ENCODE measurements at regions not wholly inside any gene's neighbourhood (a gene's known extent, or its start where the extent isn't known, plus 50 kb on each side); places are given as distances from the start of the nearest gene placed in this dataset.

GRCh38 chr2:236752096-236752495 is 182.5 kb downstream of the ACKR3 start:
- Histone ChIP-seq H3K36me3 (ENCODE audit: insufficient read depth, low read length) (no peaks in the 10 kb centered on the region), H3K9me3 (ENCODE audit: low read length) (no peaks in the 10 kb centered on the region), H3K27ac (ENCODE audit: low read depth, low read length) (no peak overlapping the region), H3K27me3 (ENCODE audit: control insufficient read depth in 1 of 2, insufficient read depth in 2 of 2, low read length in 2 of 2) (no peaks in the 10 kb centered on the region), H3K9ac (ENCODE audit: low read length) (no peak overlapping the region), H3K4me1 (ENCODE audit: insufficient read depth, low read length) (no peaks in the 10 kb centered on the region), H3K4me3 (ENCODE audit: low read depth in 1 of 2, low read length in 2 of 2) (no peak overlapping the region)

DNA sequence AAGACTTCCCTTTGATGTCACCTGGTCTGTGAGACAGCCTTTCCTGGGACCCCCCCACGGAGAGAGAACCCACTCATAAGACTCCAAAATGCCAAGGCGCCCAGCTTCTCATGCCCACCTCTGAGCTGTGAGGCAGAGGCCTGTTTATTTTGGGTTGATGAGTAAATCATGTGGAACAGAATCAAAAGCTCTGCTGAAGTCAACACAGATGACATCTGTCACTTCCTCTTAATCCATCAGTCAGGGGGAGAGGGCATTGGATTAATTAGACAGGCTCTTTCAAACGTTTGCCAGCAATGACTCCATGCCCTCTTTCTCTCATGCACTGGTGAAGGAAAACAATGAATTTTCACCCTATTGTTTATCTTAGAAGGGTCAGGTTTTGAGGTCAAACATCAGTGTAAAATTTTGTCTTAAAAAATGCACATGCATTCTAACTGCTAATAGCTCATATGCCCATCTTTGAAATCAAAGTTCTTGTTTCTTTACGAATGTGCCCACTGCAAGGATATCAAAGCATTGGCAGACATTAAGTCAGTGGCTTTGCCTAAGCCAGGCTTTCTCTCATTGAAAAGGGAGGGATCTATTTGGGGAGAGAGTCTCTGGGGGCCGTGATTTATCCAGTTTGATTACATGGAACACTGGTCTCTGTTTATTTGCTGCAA is 184.1 kb downstream of the ACKR3 start:
- Histone ChIP-seq H3K27me3 (ENCODE audit: control insufficient read depth in 1 of 2, insufficient read depth in 2 of 2, low read length in 2 of 2) (no peaks in the 10 kb centered on the region), H3K27ac (ENCODE audit: low read depth, low read length) (no peak overlapping the region), H3K9me3 (ENCODE audit: low read length) (no peaks in the 10 kb centered on the region), H3K36me3 (ENCODE audit: insufficient read depth, low read length) (no peaks in the 10 kb centered on the region), H3K4me3 (ENCODE audit: low read depth in 1 of 2, low read length in 2 of 2) (no peak overlapping the region), H3K9ac (ENCODE audit: low read length) (no peak overlapping the region), H3K4me1 (ENCODE audit: insufficient read depth, low read length) (no peaks in the 10 kb centered on the region)

DNA sequence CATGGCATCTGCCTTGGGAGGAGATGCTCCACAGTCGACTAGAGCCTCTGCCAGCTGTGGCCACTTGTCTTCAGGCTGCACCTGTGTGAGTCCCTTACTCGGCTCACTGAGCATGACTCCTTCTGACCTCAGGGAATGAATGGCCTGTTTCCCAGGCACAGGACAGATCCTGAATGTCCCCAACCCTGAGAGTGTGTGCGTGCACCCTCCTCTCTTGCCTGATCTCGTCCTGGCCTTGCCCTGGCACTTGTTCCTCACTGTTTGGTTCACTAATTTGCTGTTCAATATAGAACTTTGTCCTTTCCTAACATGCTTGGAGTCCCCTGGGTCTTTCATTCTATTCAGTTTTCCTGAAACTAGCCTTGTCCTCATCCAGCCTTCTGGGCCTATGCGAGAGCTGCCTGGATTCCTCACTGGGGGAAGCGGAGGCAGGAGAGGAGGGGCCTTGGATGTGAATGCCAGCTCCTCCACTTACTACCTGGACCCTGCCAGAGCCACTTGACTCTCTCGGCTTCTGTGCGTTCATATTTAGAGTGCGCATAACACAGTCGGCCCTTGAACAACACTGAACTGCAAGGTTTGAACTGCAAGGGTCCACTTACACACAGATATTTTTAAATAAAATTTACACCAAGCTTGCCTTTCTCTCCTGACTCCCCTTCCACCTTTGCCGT is 184.8 kb downstream of the ACKR3 start:
- Histone ChIP-seq H3K36me3 (ENCODE audit: insufficient read depth, low read length) (no peaks in the 10 kb centered on the region), H3K4me1 (ENCODE audit: insufficient read depth, low read length) (no peaks in the 10 kb centered on the region), H3K27ac (ENCODE audit: low read depth, low read length) (no peak overlapping the region), H3K27me3 (ENCODE audit: control insufficient read depth in 1 of 2, insufficient read depth in 2 of 2, low read length in 2 of 2) (no peaks in the 10 kb centered on the region), H3K9me3 (ENCODE audit: low read length) (no peaks in the 10 kb centered on the region), H3K4me3 (ENCODE audit: low read depth in 1 of 2, low read length in 2 of 2) (no peak overlapping the region), H3K9ac (ENCODE audit: low read length) (no peak overlapping the region)

- no peaks in the 10 kb centered on the region for H3K36me3 ChIP-seq (ENCODE audit: insufficient read depth, low read length)
- H3K4me1 ChIP-seq (ENCODE audit: insufficient read depth, low read length) = no peaks in the 10 kb centered on the region
- H3K27ac ChIP-seq (ENCODE audit: low read depth, low read length) = no peak overlapping the region
- no peaks in the 10 kb centered on the region for H3K27me3 ChIP-seq (ENCODE audit: control insufficient read depth in 1 of 2, insufficient read depth in 2 of 2, low read length in 2 of 2)
- no peak overlapping the region for H3K9ac ChIP-seq (ENCODE audit: low read length)
- no peak overlapping the region for H3K4me3 ChIP-seq (ENCODE audit: low read depth in 1 of 2, low read length in 2 of 2)
- H3K9me3 ChIP-seq (ENCODE audit: low read length) = no peaks in the 10 kb centered on the region
These were observed 185.7 kb downstream of the ACKR3 start for GRCh38 chr2:236755278-236755840.

GRCh38 chr2:236758406-236758805 is 188.8 kb downstream of the ACKR3 start:
- no peak overlapping the region for H3K27ac ChIP-seq (ENCODE audit: low read depth, low read length)
- H3K36me3 ChIP-seq (ENCODE audit: insufficient read depth, low read length) = no peaks in the 10 kb centered on the region
- H3K27me3 ChIP-seq (ENCODE audit: control insufficient read depth in 1 of 2, insufficient read depth in 2 of 2, low read length in 2 of 2) = no peaks in the 10 kb centered on the region
- no peaks in the 10 kb centered on the region for H3K4me1 ChIP-seq (ENCODE audit: insufficient read depth, low read length)
- no peak overlapping the region for H3K9ac ChIP-seq (ENCODE audit: low read length)
- H3K4me3 ChIP-seq (ENCODE audit: low read depth in 1 of 2, low read length in 2 of 2) = no peak overlapping the region
- no peaks in the 10 kb centered on the region for H3K9me3 ChIP-seq (ENCODE audit: low read length)

- H3K27ac ChIP-seq (ENCODE audit: low read depth, low read length) = no peak overlapping the region
- no peak overlapping the region for H3K4me3 ChIP-seq (ENCODE audit: low read depth in 1 of 2, low read length in 2 of 2)
- no peaks in the 10 kb centered on the region for H3K27me3 ChIP-seq (ENCODE audit: control insufficient read depth in 1 of 2, insufficient read depth in 2 of 2, low read length in 2 of 2)
- H3K36me3 ChIP-seq (ENCODE audit: insufficient read depth, low read length) = no peaks in the 10 kb centered on the region
- H3K4me1 ChIP-seq (ENCODE audit: insufficient read depth, low read length) = no peaks in the 10 kb centered on the region
- no peak overlapping the region for H3K9ac ChIP-seq (ENCODE audit: low read length)
- no peaks in the 10 kb centered on the region for H3K9me3 ChIP-seq (ENCODE audit: low read length)
These were observed 190.6 kb downstream of the ACKR3 start for GRCh38 chr2:236760246-236760645.

DNA sequence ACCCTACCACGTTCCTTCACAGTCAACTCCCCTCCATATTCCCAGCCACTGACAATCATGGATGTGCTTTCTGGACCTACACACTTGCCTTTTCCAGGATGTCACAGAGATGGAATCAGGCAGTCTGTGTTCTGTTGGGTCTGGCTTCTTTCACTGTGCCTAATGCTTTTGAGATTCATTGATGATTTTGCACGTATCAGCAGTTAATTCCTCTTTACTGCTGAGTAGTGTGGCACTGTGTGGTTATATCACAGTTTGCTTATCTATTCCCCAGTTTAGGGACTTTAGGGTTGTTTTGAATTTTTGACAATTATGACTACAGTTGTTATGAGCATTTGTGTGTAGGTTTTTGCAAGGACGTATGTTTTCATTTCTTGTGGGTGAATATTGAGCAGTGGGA is 191.7 kb downstream of the ACKR3 start:
- no peaks in the 10 kb centered on the region for H3K27me3 ChIP-seq (ENCODE audit: control insufficient read depth in 1 of 2, insufficient read depth in 2 of 2, low read length in 2 of 2)
- H3K9me3 ChIP-seq (ENCODE audit: low read length) = no peaks in the 10 kb centered on the region
- H3K27ac ChIP-seq (ENCODE audit: low read depth, low read length) = no peak overlapping the region
- no peak overlapping the region for H3K9ac ChIP-seq (ENCODE audit: low read length)
- H3K4me3 ChIP-seq (ENCODE audit: low read depth in 1 of 2, low read length in 2 of 2) = no peak overlapping the region
- H3K4me1 ChIP-seq (ENCODE audit: insufficient read depth, low read length) = no peaks in the 10 kb centered on the region
- H3K36me3 ChIP-seq (ENCODE audit: insufficient read depth, low read length) = no peaks in the 10 kb centered on the region

DNA sequence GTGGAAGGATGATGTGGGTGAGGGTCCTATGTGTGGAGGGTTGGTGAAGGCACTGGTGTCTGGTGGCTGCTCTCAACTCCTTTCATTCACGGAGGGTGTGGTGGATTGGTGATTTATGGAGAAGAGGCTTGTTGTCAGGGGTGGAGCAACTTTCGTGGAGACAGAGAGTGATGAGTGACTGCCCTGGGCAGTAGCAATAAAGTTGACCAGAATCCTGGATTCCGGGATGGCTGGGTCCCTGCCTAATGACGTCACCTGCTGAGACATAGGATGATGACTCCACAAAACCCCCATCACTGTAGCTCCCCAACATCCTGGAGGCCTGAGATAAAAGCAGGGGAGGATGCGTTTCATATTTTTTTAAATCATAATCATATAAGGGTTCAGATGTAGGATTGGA is 193.0 kb downstream of the ACKR3 start:
- no peak overlapping the region for H3K4me3 ChIP-seq (ENCODE audit: low read depth in 1 of 2, low read length in 2 of 2)
- H3K9ac ChIP-seq (ENCODE audit: low read length) = no peak overlapping the region
- H3K9me3 ChIP-seq (ENCODE audit: low read length) = no peaks in the 10 kb centered on the region
- H3K4me1 ChIP-seq (ENCODE audit: insufficient read depth, low read length) = no peaks in the 10 kb centered on the region
- H3K27ac ChIP-seq (ENCODE audit: low read depth, low read length) = no peak overlapping the region
- no peaks in the 10 kb centered on the region for H3K36me3 ChIP-seq (ENCODE audit: insufficient read depth, low read length)
- no peaks in the 10 kb centered on the region for H3K27me3 ChIP-seq (ENCODE audit: control insufficient read depth in 1 of 2, insufficient read depth in 2 of 2, low read length in 2 of 2)

DNA sequence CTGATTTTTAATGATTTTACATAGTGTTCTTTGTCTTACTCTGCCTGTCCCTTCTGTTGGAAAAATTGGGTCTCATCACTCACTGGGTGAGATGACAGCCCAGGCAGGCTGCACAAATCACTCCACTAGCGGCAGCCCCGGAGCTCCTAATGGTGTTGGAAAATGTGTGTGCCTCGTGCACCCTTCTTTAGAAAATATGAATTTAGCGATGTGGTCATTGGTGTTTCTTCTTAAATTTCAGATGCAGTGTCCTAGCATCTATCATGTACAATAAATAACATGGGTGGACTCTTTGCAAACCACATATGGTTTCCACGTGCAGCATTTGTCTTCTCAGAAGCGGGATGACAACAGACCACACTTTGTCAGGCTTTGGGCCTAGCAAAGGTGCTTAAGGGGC is 194.2 kb downstream of the ACKR3 start:
- Histone ChIP-seq H3K4me3 (ENCODE audit: low read depth in 1 of 2, low read length in 2 of 2) (no peak overlapping the region), H3K27me3 (ENCODE audit: control insufficient read depth in 1 of 2, insufficient read depth in 2 of 2, low read length in 2 of 2) (no peaks in the 10 kb centered on the region), H3K9me3 (ENCODE audit: low read length) (no peaks in the 10 kb centered on the region), H3K9ac (ENCODE audit: low read length) (no peak overlapping the region), H3K27ac (ENCODE audit: low read depth, low read length) (no peak overlapping the region), H3K36me3 (ENCODE audit: insufficient read depth, low read length) (no peaks in the 10 kb centered on the region), H3K4me1 (ENCODE audit: insufficient read depth, low read length) (no peaks in the 10 kb centered on the region)

DNA sequence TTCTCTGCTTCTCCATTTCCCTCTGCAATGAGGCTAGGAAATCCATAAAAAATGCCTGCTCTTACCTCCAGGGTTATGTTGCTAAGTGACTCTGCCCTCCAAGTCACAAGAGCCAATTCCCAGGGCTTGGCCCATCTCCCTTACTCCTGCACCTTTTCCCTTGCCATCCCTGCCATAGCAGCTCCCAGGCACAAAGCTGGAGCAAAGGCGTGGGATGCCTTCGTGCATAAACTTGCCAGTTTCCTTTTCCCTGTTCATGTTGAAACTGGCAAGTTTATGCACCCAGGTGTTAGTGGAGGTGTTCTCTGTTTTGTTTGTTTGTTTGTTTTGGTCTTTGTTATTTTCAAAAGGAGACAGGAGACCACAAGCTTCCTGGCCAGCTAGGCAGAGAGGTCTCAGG is 195.1 kb downstream of the ACKR3 start:
- Histone ChIP-seq H3K27me3 (ENCODE audit: control insufficient read depth in 1 of 2, insufficient read depth in 2 of 2, low read length in 2 of 2) (no peaks in the 10 kb centered on the region), H3K36me3 (ENCODE audit: insufficient read depth, low read length) (no peaks in the 10 kb centered on the region), H3K4me3 (ENCODE audit: low read depth in 1 of 2, low read length in 2 of 2) (no peak overlapping the region), H3K4me1 (ENCODE audit: insufficient read depth, low read length) (no peaks in the 10 kb centered on the region), H3K9me3 (ENCODE audit: low read length) (no peaks in the 10 kb centered on the region), H3K9ac (ENCODE audit: low read length) (no peak overlapping the region), H3K27ac (ENCODE audit: low read depth, low read length) (no peak overlapping the region)

- Histone ChIP-seq H3K27me3 (ENCODE audit: control insufficient read depth in 1 of 2, insufficient read depth in 2 of 2, low read length in 2 of 2) (no peaks in the 10 kb centered on the region), H3K4me3 (ENCODE audit: low read depth in 1 of 2, low read length in 2 of 2) (no peak overlapping the region), H3K27ac (ENCODE audit: low read depth, low read length) (no peak overlapping the region), H3K9ac (ENCODE audit: low read length) (no peak overlapping the region), H3K36me3 (ENCODE audit: insufficient read depth, low read length) (no peaks in the 10 kb centered on the region), H3K4me1 (ENCODE audit: insufficient read depth, low read length) (no peaks in the 10 kb centered on the region), H3K9me3 (ENCODE audit: low read length) (no peaks in the 10 kb centered on the region)
These were observed 195.9 kb downstream of the ACKR3 start for GRCh38 chr2:236765478-236765877.

DNA sequence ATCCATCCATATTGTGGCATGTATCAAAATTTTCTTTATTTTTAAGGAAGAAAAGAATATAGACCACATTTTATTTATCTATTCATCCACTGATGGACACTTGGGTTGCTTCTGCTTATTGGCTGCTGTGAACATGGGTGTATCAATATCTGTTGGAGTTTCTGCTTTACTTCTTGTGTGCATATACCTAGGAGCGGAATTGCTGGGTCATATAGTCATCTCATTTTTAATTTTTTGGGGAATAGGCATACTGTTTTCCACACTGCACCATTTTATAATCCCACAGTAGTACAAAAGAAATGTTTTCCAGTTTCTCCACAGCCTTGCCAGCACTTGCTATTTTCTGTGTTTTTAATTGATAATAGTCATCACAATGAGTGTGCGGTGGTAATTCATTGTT is 197.2 kb downstream of the ACKR3 start:
- Histone ChIP-seq H3K36me3 (ENCODE audit: insufficient read depth, low read length) (no peaks in the 10 kb centered on the region), H3K4me3 (ENCODE audit: low read depth in 1 of 2, low read length in 2 of 2) (no peak overlapping the region), H3K9me3 (ENCODE audit: low read length) (no peaks in the 10 kb centered on the region), H3K4me1 (ENCODE audit: insufficient read depth, low read length) (no peaks in the 10 kb centered on the region), H3K27me3 (ENCODE audit: control insufficient read depth in 1 of 2, insufficient read depth in 2 of 2, low read length in 2 of 2) (no peaks in the 10 kb centered on the region), H3K27ac (ENCODE audit: low read depth, low read length) (no peak overlapping the region), H3K9ac (ENCODE audit: low read length) (no peak overlapping the region)

Measured in muscle layer of colon (tissue), 2 donors.